B cell (primary cell): ENCODE measurements at regions not wholly inside any gene's neighbourhood (a gene's known extent, or its start where the extent isn't known, plus 50 kb on each side); places are given as distances from the start of the nearest gene placed in this dataset.

Source experiments
- ATAC-seq: fragments of 200-7000 bp; cut with Tn5 transposase; one replicate; pipeline ENCODE4 v1.10.0; 2021; ENCODE audit warnings: low read depth, mild to moderate bottlenecking, moderate number of reproducible peaks, moderate library complexity
- CTCF ChIA-PET: fragments of 350-600 bp; sonication (Branson Sonifier 250); formaldehyde crosslinking; loops from one replicate; lab custom pipeline; 2021; ENCODE audit warnings: antibody characterized with exemption, inconsistent platforms; lab: Charles Lee
- POLR2A ChIA-PET: fragments of 350-600 bp; sonication (Branson Sonifier 250); formaldehyde crosslinking; loops from one replicate; lab custom pipeline; 2021; ENCODE audit warnings: antibody characterized with exemption; lab: Charles Lee
- DNase-seq: peaks from one replicate; pipeline ENCODE4 v3.0.0; 2013
- H2AFZ ChIP-seq: 2 replicates; pipeline ENCODE4 v1.6.1; 2012; ENCODE audit warnings: mild to moderate bottlenecking, low read depth, low read length; ENCODE audit not compliant: insufficient read depth, poor library complexity, severe bottlenecking
- H3K27ac ChIP-seq, 2 donors: 1 replicate in 1 of 2; 2 replicates in 1 of 2; pipeline ENCODE4 v1.5.1; 2012 to 2013; ENCODE audit warnings: low read length in 2 of 2, mild to moderate bottlenecking in 2 of 2, moderate library complexity in 1 of 2
- H3K27me3 ChIP-seq, 4 experiments: fragments of 200-600 bp in 1 of 4; sonication (generic) in 1 of 4; replicated peaks in 1 of 4; 1 replicate in 2 of 4; 2 replicates in 2 of 4; pipeline versions ENCODE4 v1.6.1 to v1.7.0; 2013 to 2016; ENCODE audit warnings: low read length in 3 of 4, mild to moderate bottlenecking in 2 of 4, mixed read lengths in 1 of 4, moderate library complexity in 1 of 4; ENCODE audit not compliant: insufficient read depth in 4 of 4, control insufficient read depth in 3 of 4; ENCODE audit errors: control extremely low read depth in 1 of 4
- H3K36me3 ChIP-seq, 2 experiments: replicated peaks in 1 of 2; 1 replicate in 1 of 2; 2 replicates in 1 of 2; pipeline versions ENCODE4 v1.6.1 to v1.7.1; 2013; ENCODE audit warnings: low read length in 1 of 2; ENCODE audit not compliant: insufficient read depth in 2 of 2, control insufficient read depth in 1 of 2; ENCODE audit errors: control extremely low read depth in 1 of 2, extremely low read depth in 1 of 2
- H3K4me1 ChIP-seq, 2 donors: fragments of 200-600 bp in 1 of 2; sonication (generic) in 1 of 2; 1 replicate in 1 of 2; 2 replicates in 1 of 2; pipeline versions ENCODE4 v1.5.1 to v1.6.1; 2013 to 2017; ENCODE audit warnings: low read length in 2 of 2; ENCODE audit not compliant: control insufficient read depth in 2 of 2, insufficient read depth in 2 of 2
- H3K4me2 ChIP-seq: replicated peaks from 2 replicates; pipeline ENCODE3; 2012; ENCODE audit warnings: mild to moderate bottlenecking, low read depth, low read length; ENCODE audit not compliant: poor library complexity, severe bottlenecking
- H3K4me3 ChIP-seq, 5 experiments: fragments of 200-600 bp in 1 of 5; sonication (generic) in 1 of 5; 1 replicate in 3 of 5; 2 replicates in 2 of 5; pipeline versions ENCODE4 v1.5.1 to v1.7.0; 2011 to 2016; ENCODE audit warnings: low read length in 4 of 5, mild to moderate bottlenecking in 4 of 5, low read depth in 2 of 5, control low read depth in 1 of 5, moderate library complexity in 1 of 5; ENCODE audit not compliant: insufficient read depth in 1 of 5; ENCODE audit errors: control extremely low read depth in 1 of 5, extremely low read depth in 1 of 5
- H3K79me2 ChIP-seq: fragments of 200-600 bp; sonication (generic); one replicate; pipeline ENCODE4 v1.6.0; 2016; ENCODE audit warnings: low read length; ENCODE audit not compliant: control insufficient read depth, insufficient read depth
- H3K9ac ChIP-seq: fragments of 200-600 bp; sonication (generic); 2 replicates; pipeline ENCODE4 v1.6.1; 2017; ENCODE audit warnings: mild to moderate bottlenecking, low read length, moderate library complexity
- H3K9me3 ChIP-seq, 3 donors: one replicate each; pipeline versions ENCODE4 v1.6.1 to v1.7.1; 2013; ENCODE audit warnings: low read length in 2 of 3; ENCODE audit not compliant: control insufficient read depth in 2 of 3, insufficient read depth in 1 of 3; ENCODE audit errors: control extremely low read depth in 1 of 3
- H4K20me1 ChIP-seq: 2 replicates; pipeline ENCODE4 v1.6.0; 2012; ENCODE audit warnings: mild to moderate bottlenecking, low read length; ENCODE audit not compliant: insufficient read depth, control insufficient read depth, poor library complexity, severe bottlenecking
- H3K27ac Mint-ChIP-seq: one replicate; pipeline ENCODE4 v1.8.0; 2021; ENCODE audit warnings: mixed read lengths
- H3K27me3 Mint-ChIP-seq: one replicate; pipeline ENCODE4 v1.8.0; 2021; ENCODE audit warnings: mixed read lengths
- H3K4me1 Mint-ChIP-seq: one replicate; pipeline ENCODE4 v1.8.0; 2021; ENCODE audit warnings: mixed read lengths
- H3K4me3 Mint-ChIP-seq: one replicate; pipeline ENCODE4 v1.8.0; 2021; ENCODE audit warnings: mixed read lengths
- H3K9me3 Mint-ChIP-seq: one replicate; pipeline ENCODE4 v1.8.0; 2022; ENCODE audit warnings: mixed read lengths; ENCODE audit not compliant: insufficient read depth
- EZH2 ChIP-seq: IDR thresholded peaks from 2 replicates; pipeline ENCODE4 v1.6.1; 2012; ENCODE audit warnings: borderline replicate concordance, low read depth, mild to moderate bottlenecking, moderate library complexity, low read length; ENCODE audit not compliant: insufficient read depth, poor library complexity, severe bottlenecking
- WGBS: methylation state at CpG from one replicate; pipeline ENCODE4 v1.1.5; 2013; ENCODE audit warnings: missing lambda C conversion rate; ENCODE audit not compliant: insufficient coverage; 5-methylcytosine and 5-hydroxymethylcytosine counted together
- intact Hi-C: fragments of 100-400 bp; cut with micrococcal nuclease; formaldehyde crosslinking; loops from one replicate; pipeline ENCODE4 v1.10.0; 2022
- TF ChIP-seq, protein P1 (sequence below): fragments of 200-600 bp; IDR thresholded peaks from one replicate; pipeline ENCODE4 v1.8.0; 2022; ENCODE audit warnings: antibody characterized with exemption, mild to moderate bottlenecking

- intact Hi-C loops, result no loop called here
- H3K4me1 ChIP-seq, result no peaks in the 10 kb centered on the region
- no peak for TF ChIP-seq EZH2
- TF ChIP-seq, protein P1, sequence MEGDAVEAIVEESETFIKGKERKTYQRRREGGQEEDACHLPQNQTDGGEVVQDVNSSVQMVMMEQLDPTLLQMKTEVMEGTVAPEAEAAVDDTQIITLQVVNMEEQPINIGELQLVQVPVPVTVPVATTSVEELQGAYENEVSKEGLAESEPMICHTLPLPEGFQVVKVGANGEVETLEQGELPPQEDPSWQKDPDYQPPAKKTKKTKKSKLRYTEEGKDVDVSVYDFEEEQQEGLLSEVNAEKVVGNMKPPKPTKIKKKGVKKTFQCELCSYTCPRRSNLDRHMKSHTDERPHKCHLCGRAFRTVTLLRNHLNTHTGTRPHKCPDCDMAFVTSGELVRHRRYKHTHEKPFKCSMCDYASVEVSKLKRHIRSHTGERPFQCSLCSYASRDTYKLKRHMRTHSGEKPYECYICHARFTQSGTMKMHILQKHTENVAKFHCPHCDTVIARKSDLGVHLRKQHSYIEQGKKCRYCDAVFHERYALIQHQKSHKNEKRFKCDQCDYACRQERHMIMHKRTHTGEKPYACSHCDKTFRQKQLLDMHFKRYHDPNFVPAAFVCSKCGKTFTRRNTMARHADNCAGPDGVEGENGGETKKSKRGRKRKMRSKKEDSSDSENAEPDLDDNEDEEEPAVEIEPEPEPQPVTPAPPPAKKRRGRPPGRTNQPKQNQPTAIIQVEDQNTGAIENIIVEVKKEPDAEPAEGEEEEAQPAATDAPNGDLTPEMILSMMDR, result no peak
- no peak for DNase-seq
- no peak overlapping the region for H3K27ac ChIP-seq
- H4K20me1 ChIP-seq, result no peaks in the 10 kb centered on the region
- no peaks in the 10 kb centered on the region for H3K27me3 ChIP-seq
- Mint-ChIP-seq H3K9me3 (peaks cover 12% of the 10 kb centered on the region), H3K27ac (no peak overlapping the region), H3K27me3 (no peaks in the 10 kb centered on the region), H3K4me3 (no peak overlapping the region), H3K4me1 (no peaks in the 10 kb centered on the region)
- H3K79me2 ChIP-seq, result no peaks in the 10 kb centered on the region
- ChIA-PET POLR2A (no interaction called here), CTCF (no interaction called here)
- H2AFZ ChIP-seq, result no peak overlapping the region
- no peak for ATAC-seq
- H3K36me3 ChIP-seq, result no peaks in the 10 kb centered on the region
- H3K9me3 ChIP-seq, result peaks cover 3 to 31% (median 9%) of the 10 kb centered on the region in 3 donors
- no peak overlapping the region for H3K4me3 ChIP-seq
- H3K9ac ChIP-seq, result no peak overlapping the region
- no peak overlapping the region for H3K4me2 ChIP-seq
Measured at GRCh38 chr18:76750269-76750668, 72.1 kb upstream of the ZNF236 start.

DNA sequence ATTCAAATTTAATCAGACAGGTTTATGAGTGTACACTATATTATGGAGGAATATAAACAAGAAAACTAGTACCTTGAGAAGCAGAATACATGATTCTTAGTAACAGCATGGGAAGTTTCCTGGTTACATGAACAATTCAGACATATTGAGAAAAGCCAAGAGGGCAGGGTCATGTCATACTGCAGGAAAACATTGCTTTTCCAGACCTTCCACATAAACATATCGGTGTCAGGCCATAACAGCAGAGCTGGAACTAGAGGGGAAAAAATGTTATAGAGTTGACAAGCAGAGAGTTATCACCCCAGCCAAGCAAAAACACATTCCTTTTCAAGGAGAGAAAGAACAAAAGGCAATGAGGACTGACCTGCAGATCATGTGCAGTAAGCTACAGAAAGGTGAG, 74.7 kb upstream of the ZNF236 start:
- intact Hi-C loops, result no loop called here
- no peaks in the 10 kb centered on the region for H3K79me2 ChIP-seq
- H3K4me2 ChIP-seq, result no peak overlapping the region
- no peak for DNase-seq
- no peaks in the 10 kb centered on the region for H3K4me1 ChIP-seq
- H2AFZ ChIP-seq, result no peak overlapping the region
- peaks cover 3% of the 10 kb centered on the region for H3K27me3 Mint-ChIP-seq
- H3K9me3 Mint-ChIP-seq, result peaks cover 10% of the 10 kb centered on the region
- POLR2A ChIA-PET, result no interaction called here
- H3K9me3 ChIP-seq, result peaks cover 3 to 31% (median 9%) of the 10 kb centered on the region in 3 donors
- H3K36me3 ChIP-seq, result no peaks in the 10 kb centered on the region
- TF ChIP-seq, protein P1, result no peak
- TF ChIP-seq EZH2, result no peak
- no CpG with 5 or more reads among the region's 1 CpG for WGBS
- no peaks in the 10 kb centered on the region for H3K27me3 ChIP-seq
- no peak overlapping the region for H3K27ac Mint-ChIP-seq
- no peak overlapping the region for H3K4me3 Mint-ChIP-seq
- ATAC-seq, result no peak
- H4K20me1 ChIP-seq, result no peaks in the 10 kb centered on the region
- H3K9ac ChIP-seq, result no peak overlapping the region
- CTCF ChIA-PET, result no interaction called here
- H3K4me1 Mint-ChIP-seq, result no peaks in the 10 kb centered on the region
- H3K27ac ChIP-seq, result no peak overlapping the region
- no peak overlapping the region for H3K4me3 ChIP-seq
